ENCODE measurements at regions not wholly inside any gene's neighbourhood (a gene's known extent, or its start where the extent isn't known, plus 50 kb on each side); places are given as distances from the start of the nearest gene placed in this dataset.

DNA sequence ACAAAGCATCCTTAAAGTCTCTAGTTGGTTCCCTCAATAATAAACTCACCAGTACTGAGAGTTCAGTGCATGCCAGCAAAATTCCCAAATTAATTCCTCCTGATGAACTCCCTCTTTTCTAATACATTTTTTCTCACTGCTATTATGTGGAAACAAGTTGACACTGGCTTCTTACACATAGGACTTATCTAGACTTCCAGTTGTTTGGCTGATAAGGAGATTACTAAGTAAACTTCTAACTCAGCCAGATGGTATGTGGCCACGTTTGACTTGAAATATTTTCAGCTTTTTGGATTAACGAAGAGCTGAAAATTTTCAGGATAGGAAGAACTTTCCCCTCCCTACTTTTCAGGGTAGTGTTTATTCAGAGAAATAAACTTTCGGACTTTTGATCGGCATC is 1154.2 kb upstream of the TENM4 start:
- TF ChIP-seq ZNF274 (IDR thresholded peaks at IDR 0.05; ENCODE audit: borderline replicate concordance, extremely low read depth, low read length), result no peak
- TF ChIP-seq RBBP5 (IDR thresholded peaks at IDR 0.05; ENCODE audit: borderline replicate concordance, low read depth, low read length), result no peak
- no peak for TF ChIP-seq POLR2A (IDR thresholded peaks at IDR 0.05; ENCODE audit: control extremely low read depth in 1 of 2, low read depth in 2 of 2, low read length in 2 of 2)
- TF ChIP-seq SUZ12 (IDR thresholded peaks at IDR 0.05; ENCODE audit: low read length), result no peak
- no peak for TF ChIP-seq KDM1A (IDR thresholded peaks at IDR 0.05; ENCODE audit: borderline replicate concordance, low read length)
- TF ChIP-seq, protein P1, sequence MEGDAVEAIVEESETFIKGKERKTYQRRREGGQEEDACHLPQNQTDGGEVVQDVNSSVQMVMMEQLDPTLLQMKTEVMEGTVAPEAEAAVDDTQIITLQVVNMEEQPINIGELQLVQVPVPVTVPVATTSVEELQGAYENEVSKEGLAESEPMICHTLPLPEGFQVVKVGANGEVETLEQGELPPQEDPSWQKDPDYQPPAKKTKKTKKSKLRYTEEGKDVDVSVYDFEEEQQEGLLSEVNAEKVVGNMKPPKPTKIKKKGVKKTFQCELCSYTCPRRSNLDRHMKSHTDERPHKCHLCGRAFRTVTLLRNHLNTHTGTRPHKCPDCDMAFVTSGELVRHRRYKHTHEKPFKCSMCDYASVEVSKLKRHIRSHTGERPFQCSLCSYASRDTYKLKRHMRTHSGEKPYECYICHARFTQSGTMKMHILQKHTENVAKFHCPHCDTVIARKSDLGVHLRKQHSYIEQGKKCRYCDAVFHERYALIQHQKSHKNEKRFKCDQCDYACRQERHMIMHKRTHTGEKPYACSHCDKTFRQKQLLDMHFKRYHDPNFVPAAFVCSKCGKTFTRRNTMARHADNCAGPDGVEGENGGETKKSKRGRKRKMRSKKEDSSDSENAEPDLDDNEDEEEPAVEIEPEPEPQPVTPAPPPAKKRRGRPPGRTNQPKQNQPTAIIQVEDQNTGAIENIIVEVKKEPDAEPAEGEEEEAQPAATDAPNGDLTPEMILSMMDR (IDR thresholded peaks at IDR 0.05; ENCODE audit: control extremely low read depth in 1 of 3, insufficient read depth in 1 of 3, low read depth in 1 of 3, low read length in 3 of 3), result no peak
- no peak for TF ChIP-seq GABPA (IDR thresholded peaks at IDR 0.05; ENCODE audit: borderline replicate concordance, insufficient read depth, low read length)

Data from H1 (cell line).